Gastroesophageal sphincter (tissue), 4 donors: ENCODE measurements at regions not wholly inside any gene's neighbourhood (a gene's known extent, or its start where the extent isn't known, plus 50 kb on each side); places are given as distances from the start of the nearest gene placed in this dataset.

Source experiments
- ATAC-seq: fragments of 150-250 bp; one replicate; pipeline ENCODE4 v1.9.1; 2016; ENCODE audit warnings: mild to moderate bottlenecking, moderate library complexity
- H3K27ac ChIP-seq, 4 donors: fragments of 200-600 bp; sonication (generic) in 3 of 4; 1 replicate in 3 of 4; 2 replicates in 1 of 4; pipeline ENCODE4 v1.5.1; 2016 to 2019
- H3K27me3 ChIP-seq: fragments of 200-600 bp; sonication (generic); one replicate; pipeline ENCODE4 v1.5.1; 2019
- H3K36me3 ChIP-seq, 2 donors: fragments of 200-600 bp; sonication (generic); one replicate each; pipeline ENCODE4 v1.5.1; 2019; ENCODE audit warnings: control low read depth in 1 of 2
- H3K4me1 ChIP-seq, 3 donors: fragments of 200-600 bp; sonication (generic); 1 replicate in 2 of 3; 2 replicates in 1 of 3; pipeline ENCODE4 v1.5.1; 2016 to 2019; ENCODE audit warnings: control low read depth in 2 of 3
- H3K4me3 ChIP-seq, 2 donors: fragments of 200-600 bp; sonication (generic); one replicate each; pipeline ENCODE4 v1.5.1; 2019; ENCODE audit warnings: mild to moderate bottlenecking in 1 of 2, moderate library complexity in 1 of 2
- H3K9me3 ChIP-seq, 3 donors: fragments of 200-600 bp; sonication (generic); one replicate each; pipeline ENCODE4 v1.5.1; 2017 to 2019; ENCODE audit warnings: control low read depth in 2 of 3
- CTCF ChIP-seq, 4 experiments: fragments of 200-600 bp in 2 of 4; fragments of 450-650 bp in 2 of 4; sonication (generic) in 1 of 4; IDR thresholded peaks; one replicate each; pipeline ENCODE4 v1.5.1; 2017 to 2019; ENCODE audit warnings: antibody characterized with exemption in 4 of 4, mild to moderate bottlenecking in 2 of 4, moderate library complexity in 2 of 4
- EP300 ChIP-seq: sonication (generic); formaldehyde crosslinking; IDR thresholded peaks from one replicate; pipeline ENCODE4 v1.6.1; 2017; ENCODE audit warnings: antibody characterized with exemption, mild to moderate bottlenecking
- POLR2A ChIP-seq, 2 donors: fragments of 450-650 bp; IDR thresholded peaks; one replicate each; pipeline ENCODE4 v1.6.1; 2017; ENCODE audit warnings: antibody characterized with exemption in 2 of 2, mild to moderate bottlenecking in 2 of 2, moderate library complexity in 1 of 2
- POLR2AphosphoS5 ChIP-seq: sonication (generic); formaldehyde crosslinking; IDR thresholded peaks from one replicate; pipeline ENCODE4 v1.6.1; 2017; ENCODE audit warnings: antibody characterized with exemption
- WGBS, 2 donors: methylation state at CpG; one replicate each; pipeline ENCODE4 v1.1.5; 2018; ENCODE audit warnings: low coverage in 1 of 2; 5-methylcytosine and 5-hydroxymethylcytosine counted together

DNA sequence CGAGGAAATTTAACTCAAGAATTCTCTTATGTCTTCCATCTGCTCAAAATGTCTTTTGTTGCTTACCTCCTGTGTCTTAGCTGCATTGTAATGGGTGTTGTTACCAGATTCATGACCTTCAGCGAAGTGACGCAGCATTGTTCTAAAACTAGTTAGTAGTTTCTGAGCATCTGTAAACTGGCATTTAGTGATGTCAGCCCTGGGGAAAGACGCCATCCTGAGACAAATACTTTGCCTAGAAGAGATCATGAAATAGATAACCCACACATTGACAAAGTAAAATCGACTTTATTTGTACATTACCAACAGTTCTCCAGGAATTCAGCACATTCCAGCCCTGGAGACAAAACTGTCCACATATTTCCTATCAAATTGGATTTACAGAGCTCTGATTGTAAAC is 87.8 kb downstream of the GPAM start:
- WGBS, 2 donors = 85 to 92% methylated on average over 2 to 5 of the region's 5 CpGs

GRCh38 chr10:112098682-112099081 is 84.9 kb downstream of the GPAM start:
- H3K9me3 ChIP-seq = no peaks in the 10 kb centered on the region
- no peak for ATAC-seq
- WGBS, 2 donors = 24 to 61% methylated on average over 2 to 3 of the region's 3 CpGs

More for the DNA sequence above, 87.8 kb downstream of the GPAM start:
- Histone ChIP-seq H3K27ac (no peak overlapping the region), H3K4me3 (no peak overlapping the region), H3K9me3 (no peaks in the 10 kb centered on the region), H3K36me3 (no peaks in the 10 kb centered on the region), H3K4me1 (no peaks in the 10 kb centered on the region), H3K27me3 (no peaks in the 10 kb centered on the region)
- ATAC-seq = no peak
- TF ChIP-seq CTCF (IDR thresholded peaks at IDR 0.05) (no peak), POLR2AphosphoS5 (no peak), POLR2A (IDR thresholded peaks at IDR 0.05) (no peak), EP300 (no peak)

More at GRCh38 chr10:112098682-112099081, 84.9 kb downstream of the GPAM start:
- H3K27me3 ChIP-seq = no peaks in the 10 kb centered on the region
- no peak overlapping the region for H3K4me3 ChIP-seq
- TF ChIP-seq EP300 = no peak
- no peak for TF ChIP-seq POLR2AphosphoS5
- TF ChIP-seq POLR2A (IDR thresholded peaks at IDR 0.05) = no peak
- TF ChIP-seq CTCF (IDR thresholded peaks at IDR 0.05) = no peak
- no peaks in the 10 kb centered on the region for H3K36me3 ChIP-seq
- H3K4me1 ChIP-seq = no peaks in the 10 kb centered on the region
- H3K27ac ChIP-seq = no peak overlapping the region
